Cerebellar cortex (tissue), 1 donor: ENCODE measurements at regions not wholly inside any gene's neighbourhood (a gene's known extent, or its start where the extent isn't known, plus 50 kb on each side); places are given as distances from the start of the nearest gene placed in this dataset.

Source experiments
- DNase-seq: peaks from one replicate; pipeline ENCODE4 v3.0.0-alpha.2; 2015; ENCODE audit warnings: low spot score

DNA sequence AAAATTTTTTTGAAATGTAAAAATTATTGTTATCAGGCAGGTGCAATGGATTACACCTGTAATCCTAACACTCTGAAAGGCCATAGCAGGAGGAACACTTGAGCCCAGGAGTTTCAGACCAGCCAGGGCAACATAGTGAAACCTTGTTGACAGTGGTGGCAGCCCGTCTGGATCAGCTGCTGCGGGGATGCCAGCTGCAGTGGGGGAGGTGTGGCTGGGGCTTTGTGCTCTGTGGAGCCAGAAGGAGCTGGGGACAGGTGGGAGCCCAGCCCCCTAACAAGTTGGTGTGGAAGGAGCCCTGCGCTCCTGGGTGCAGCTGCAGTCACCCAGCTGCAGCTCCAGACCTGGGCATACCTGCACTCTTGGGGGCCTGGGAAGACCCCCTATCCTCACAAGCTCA, 182.4 kb upstream of the MC4R start:
- no peak for DNase-seq

DNA sequence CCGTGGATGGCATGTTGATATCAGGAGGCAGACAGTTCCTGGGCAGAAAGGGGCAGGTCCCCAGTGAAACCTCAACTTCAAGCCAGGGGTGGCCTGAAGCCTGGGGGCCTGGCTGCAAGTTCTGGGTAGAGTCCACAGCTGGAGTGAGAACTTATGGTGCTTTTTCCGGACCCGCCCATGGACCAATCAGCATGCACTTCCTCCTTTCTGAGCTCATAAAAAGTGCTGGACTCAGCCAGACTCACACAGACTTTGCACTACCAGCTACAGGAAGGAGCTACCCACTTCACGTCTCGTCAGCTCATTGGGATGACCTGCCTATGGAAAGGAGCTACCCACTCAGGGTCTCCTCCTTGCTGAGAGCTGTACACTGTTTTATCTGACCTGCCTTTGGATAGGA, 183.1 kb upstream of the MC4R start:
- no peak for DNase-seq

DNA sequence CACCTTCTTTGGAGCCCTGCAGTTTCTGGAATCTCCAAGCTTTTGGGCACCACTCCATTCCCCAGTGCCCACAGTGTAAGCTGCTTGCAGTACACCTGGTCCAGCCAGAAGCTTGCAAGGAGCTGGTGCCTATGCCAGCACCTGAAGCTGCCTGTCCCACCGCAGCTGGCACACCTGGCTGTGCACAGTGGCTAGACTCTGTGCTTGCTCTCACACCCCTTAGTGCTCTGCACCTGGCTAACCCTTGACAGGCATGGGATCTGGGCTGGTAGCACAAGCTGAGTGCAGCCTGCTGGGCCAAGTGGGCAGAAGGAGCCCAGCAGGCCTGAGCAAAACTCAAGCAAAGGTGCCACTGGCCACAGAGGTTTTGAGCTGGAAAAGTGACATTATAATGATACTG, 183.8 kb upstream of the MC4R start:
- DNase-seq = no peak

DNA sequence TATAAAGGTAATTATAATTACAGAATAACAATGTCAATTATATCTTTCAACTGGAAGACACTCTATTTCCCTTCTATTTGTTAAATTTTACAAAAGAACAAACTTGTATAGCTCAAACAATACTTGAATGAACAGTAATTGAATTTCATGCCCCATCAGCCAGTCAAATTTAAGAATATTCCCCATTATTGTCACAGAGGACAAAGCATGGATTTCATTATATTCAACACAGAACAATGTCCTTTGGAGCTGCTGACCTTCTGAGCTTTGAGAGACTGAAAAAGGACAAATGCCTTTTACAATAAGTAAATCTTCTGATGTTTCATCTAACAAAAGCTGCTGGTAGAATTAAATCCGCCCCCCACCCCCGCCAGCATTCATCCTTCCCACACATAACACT, 187.5 kb upstream of the MC4R start:
- no peak for DNase-seq

DNA sequence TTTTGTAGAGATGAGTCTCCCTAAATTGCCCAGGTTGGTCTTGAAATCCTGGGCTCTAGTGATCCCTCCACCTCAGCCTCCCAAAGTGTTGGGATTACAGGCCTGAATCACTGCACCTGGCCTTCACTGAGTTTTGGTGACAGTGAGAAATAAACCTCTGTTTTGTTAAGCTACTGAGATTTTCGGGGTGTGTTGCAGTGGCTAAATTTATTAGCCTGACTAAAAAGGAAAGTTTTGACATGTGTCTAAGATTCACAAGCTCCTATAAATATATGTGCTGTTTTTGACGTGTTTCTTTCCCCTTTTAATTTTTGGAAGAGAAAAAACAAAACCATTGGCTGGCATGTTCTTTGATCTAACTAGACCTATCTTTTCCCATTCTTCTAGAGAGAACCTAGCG, 190.5 kb upstream of the MC4R start:
- DNase-seq = no peak

DNA sequence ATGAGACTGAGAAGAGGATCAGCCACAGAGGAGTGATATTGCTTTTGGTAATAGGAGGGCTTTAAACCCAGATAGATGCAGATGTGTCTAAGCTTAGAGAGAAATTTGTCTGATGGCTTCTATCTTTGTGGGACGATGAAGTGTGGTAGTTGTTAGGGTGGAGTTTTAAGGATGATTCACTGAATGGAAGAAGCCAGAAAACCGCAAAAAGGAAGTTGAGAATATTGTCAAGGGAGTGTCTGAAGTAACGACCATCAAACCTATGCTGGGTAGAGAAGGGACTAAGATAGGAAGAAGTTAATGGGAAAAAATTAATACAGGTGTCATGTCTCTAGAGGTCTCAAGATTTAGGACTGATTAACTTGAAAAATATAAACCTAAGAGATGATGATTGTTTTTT, 195.6 kb upstream of the MC4R start:
- no peak for DNase-seq

DNA sequence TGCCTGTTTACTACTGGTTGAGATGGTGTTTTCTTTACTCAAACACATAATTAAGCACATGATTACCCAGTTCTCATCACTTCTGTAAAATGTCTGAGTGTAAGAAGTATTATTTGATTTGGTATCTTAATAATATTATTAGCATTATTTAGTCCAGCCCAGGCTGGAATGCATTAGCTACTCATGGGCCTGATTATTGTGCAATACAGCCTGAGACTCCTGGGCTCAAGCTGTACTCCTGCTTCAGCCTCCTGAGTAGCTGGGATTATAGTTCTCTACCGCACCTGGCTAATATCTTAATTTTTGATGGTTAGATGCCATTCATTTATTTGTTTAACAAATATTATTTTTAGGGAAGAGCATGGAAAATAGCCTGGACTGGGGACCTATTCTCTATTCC, 197.6 kb upstream of the MC4R start:
- DNase-seq = no peak

DNA sequence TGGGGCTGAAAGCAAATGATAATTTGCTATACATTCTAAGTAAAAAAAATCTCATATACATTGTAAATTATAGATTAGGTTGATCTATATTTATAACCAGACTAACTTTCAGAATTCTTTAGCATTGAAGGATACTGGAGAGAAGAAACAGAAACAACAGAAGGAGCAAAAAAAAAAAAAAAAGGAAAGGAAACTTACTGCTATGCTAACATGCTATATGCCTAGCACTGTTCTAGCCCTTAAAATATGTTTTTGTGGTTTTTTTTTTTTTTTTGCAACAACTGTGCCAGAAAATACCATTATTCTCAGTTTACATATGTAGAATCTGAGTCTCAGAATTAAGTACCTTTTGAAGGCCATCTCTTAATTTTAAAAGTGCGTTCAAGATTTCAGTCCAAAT, 204.9 kb upstream of the MC4R start:
- DNase-seq = no peak

DNA sequence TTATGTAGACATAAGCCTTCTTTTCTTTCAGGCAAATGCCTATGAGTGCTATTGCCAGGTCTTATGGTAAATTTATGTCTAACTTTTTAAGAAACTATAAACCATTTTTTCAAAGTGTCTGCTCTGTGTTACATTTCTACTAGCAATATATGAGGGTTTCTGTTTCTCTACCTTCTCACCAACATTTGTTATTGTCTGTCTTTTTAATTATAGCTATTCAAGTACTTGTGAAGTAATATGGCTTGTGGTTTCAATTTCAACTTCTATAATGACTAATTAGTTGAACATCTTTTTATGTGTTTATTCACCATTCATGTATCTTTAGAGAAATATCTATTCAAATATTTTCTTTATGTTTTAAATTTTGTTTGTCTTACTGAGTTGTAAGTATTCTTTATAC, 213.1 kb upstream of the MC4R start:
- DNase-seq = no peak

DNA sequence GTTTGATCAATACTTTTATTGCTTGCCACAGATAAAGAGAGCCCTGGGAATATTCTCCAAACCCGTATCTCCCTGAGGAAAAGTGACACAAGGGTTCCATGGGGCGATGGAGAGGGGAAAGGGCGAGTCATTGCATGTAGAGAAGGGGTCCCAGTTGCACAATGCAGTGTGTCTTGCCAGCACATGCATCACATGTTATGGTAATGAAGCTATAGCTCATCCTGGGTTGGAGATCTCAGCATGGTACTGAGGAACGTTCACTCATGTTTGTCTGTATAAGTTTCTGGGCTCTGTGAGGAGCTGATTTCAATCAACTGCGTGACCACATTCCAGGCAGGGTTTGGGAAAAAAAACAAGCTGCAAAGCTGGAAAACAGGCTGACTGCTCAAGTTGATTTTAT, 220.7 kb upstream of the MC4R start:
- no peak for DNase-seq

DNA sequence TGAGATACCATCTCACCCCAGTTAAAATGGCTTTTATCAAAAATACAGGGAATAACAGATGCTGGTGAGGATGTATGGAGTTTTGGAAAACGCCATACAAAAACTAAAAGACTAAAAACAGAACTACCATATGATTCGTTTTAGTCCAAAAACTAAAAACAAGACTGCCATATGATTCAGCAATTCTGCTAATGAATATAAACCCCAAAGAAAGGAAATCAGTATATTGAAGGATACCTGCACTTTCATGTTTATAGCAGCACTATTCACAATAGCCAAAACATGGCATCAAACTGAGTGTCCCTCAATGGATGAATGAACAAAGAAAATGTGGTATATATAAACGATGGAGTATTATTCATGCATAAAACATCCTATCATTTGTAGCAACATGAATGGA, 224.4 kb upstream of the MC4R start:
- DNase-seq = no peak

DNA sequence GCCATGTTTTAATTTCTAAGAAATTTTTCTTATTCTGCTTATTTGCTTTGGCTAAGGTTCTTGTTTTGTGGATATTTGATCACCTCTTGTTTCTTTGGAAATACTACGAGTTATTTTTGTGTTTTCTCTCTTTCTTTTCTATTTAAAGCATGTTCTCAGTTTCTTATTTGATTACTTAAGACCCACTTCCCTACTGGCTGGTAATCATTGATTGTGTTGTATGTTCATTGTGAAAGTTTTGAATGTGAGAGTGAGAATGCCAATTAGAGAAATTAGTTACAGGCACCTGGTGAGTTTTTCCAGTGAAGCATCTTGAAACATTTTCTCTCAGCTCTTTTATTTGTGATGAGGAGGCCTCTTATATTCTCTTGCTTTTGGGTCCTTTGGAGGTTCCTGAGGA, 226.7 kb upstream of the MC4R start:
- DNase-seq = no peak

DNA sequence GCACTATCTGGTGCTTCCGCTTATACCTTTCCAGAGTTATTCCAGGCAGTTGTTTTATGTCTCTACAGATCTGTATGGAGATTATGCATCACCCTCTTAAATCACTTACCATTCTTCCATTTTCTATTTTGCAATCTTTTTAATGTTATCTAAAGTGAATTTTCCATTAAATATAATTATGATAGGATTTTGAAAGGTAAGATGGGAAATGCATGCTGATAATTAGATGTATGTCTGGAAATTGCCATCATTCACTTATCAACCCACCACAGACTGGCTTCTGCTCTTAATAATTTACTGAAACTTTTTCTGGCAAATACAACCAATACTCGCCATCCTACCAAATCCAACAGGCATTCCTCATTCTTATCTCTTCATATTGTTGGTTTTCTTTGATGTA, 227.4 kb upstream of the MC4R start:
- DNase-seq = no peak

DNA sequence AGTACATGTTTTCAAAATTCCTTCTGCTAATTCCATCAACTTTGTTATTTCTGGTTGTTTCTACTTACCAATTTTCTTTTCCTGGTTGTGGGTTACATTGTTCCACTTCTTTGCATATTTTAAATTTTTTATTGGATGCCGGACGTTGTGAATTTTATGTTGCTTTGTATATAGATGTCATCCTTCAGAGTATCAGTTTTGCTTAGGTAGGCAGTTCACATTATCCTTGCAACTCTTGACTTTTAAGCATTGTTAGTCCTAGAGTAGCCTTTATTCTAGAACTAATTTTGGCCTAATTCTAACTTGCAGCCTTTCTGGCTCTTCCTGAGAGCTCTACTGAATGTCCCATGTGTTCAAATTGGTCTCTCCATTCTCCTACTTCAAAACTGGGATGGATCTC, 228.7 kb upstream of the MC4R start:
- DNase-seq = no peak

DNA sequence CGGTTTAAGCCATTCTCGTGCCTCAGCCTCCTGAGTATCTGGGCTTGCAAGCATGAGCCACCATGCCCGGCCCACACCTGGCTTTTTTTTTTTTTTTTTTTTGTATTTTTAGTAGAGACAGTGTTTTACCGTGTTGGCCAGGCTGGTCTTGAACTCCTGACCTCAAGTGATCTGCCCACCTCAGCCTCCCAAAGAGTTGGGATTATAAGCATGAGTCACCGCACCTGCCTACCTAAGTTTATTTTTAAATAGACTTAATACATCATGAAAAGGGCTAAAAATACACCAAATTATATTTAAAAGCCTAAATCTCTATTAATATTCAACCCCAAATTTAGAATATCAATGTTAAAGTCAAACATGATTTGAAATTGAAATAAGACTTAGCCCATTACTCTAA, 250.8 kb upstream of the MC4R start:
- DNase-seq = no peak

DNA sequence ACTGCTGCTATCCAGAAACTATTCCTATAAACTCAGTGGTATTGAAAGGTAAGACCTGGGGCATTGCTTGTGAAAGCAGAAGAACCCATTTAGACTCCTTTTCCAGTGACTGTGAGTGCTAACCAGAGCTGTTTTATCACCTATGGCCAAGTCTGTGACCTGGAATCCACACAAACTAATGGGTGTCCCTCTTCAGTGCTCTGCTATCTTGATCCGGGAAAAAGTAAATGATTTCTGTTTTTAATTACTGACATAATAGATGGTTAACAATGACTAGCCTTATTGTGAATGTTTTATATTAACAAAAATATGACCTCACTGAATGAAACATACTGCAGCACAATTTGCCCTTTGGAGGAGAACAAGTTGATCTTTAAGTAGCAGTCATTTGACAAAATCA, 251.6 kb upstream of the MC4R start:
- no peak for DNase-seq

DNA sequence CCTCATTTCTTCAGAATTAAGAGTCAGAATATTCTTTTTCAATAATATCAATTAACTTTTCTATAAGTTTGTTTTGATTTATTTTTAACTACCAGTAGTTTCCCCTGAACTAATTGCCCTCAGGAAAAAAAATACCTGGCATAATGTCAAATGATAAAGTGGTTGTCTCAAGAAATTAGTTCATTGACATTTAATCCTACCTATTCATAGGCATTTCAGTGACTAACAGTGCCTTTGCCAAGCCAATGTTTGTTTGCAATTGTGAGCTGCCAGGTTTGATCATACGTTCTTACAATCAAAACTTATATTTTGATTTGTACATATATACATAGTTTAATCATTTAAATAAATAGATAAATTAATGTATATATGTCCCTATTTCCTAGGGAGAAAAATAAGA, 267.3 kb upstream of the MC4R start:
- DNase-seq = no peak

DNA sequence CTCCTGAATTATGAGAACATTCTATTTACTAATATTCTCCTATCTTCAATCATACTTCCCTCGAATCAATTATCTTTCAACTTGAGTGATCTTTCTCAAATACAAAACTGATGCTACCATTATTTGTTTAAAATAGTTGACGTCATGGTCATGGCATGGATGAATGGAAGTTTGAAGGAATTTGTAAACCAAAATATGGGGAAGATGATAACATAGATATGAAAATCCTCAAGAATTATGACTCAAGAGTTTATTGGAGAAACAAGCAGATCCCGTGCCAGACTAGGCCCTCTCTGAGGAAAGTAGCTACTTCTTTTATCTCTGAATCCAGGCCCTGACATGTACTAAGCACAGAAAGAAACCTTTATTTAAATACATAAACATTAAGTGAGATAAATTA, 270.4 kb upstream of the MC4R start:
- no peak for DNase-seq

DNA sequence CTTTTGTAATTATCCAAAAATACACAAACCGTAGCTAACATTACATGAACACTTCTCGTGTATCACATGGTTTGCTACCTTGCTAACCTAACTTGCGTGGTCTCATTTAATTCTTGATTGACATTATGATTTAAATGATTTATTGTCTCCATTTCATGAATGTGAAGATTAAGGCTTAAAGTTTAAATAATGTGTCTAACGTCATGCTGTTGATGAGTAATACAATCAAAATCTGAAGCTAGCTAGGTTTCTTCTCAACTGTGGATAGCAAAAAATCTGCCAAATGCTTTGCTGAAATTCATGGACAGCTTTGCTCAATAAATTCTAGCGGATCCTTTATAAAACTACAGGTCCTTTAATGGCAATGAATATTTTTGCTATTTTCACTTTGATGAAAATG, 274.1 kb upstream of the MC4R start:
- DNase-seq = no peak

DNA sequence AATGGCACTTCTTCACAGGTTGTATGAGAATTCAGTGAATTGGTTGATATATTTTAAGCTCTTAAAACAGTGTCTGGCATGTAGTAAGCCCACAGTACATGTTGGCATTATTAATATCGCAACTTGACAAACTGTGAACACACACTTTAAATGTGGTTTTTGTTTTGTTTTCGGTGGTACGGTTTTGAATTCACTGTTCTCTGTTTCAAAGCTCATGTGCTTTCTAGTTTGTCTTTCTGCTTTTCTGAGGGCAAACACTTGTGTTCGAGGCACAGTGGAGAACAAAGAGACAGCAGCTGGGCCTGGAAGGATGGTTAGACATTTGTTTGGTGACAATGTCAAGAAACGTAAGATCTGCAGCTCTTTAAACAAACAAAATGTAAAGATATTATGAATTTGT, 276.5 kb upstream of the MC4R start:
- no peak for DNase-seq

DNA sequence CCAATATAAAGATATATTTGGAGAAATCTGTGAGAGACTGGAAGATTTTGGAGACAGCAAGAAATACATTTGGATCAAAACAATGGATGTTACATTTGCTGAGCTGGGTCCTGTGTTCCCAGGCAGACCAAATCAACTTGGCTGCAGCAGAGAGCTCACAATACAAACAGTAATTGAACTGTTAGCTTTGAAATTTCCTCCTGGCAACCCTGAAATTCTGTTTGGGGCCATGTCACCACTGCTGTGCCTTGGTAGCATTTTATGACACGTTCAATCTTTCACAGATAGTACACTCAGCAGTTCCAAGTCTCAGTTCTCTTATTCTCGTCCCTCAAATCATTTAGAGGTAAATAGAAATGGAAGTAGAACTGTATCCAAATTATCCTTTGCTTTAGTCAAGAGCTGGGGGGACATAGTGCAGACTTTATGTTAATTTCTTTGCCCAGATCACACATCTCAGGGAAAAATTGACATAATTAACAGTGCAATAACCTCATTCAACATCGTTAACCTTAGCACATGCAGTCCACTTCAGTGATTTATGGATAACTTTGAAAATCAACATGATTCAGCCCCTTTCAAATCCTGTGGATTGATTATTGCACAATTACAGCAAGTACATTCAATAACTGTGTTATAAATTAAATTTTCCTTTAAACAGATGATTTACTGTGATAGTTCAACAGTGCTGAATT, 277.4 kb upstream of the MC4R start:
- DNase-seq = no peak

DNA sequence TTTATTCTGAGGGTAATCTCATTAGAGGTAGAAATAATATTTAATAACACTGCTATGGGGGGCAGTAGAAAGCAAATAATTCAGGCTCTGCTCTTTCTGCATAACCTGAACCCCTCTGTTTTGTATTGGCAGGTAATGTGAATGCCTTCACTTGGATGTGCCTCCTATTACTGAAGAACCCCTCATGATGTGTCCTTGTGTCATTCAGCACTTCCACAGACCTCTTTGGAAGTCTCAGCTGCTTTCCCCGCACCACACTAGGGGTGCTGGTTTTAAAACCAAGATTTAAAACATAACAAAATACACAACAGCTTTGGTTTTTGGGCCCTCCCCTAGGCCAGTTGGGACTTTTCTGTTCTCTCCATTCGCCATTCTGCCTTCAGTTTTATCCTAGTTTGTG, 281.7 kb upstream of the MC4R start:
- no peak for DNase-seq

DNA sequence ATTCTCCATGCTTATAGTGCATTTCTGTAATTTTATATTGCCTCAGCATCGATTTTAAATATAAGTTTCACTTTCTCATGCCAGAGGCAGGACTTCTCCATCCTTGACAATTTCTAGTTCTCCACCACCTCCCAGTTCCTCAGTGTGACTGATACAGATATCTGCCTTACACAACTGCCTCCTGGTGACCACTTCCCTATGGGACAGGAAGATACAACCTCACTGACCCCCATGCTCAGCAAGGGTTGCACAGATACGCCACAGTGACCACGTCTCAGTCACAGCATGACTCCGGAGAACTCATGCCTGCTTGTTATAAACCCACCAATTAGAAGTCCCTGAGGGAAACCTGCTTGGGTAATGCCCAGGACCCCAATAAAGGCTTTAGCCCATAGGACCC, 284.0 kb upstream of the MC4R start:
- DNase-seq = no peak

DNA sequence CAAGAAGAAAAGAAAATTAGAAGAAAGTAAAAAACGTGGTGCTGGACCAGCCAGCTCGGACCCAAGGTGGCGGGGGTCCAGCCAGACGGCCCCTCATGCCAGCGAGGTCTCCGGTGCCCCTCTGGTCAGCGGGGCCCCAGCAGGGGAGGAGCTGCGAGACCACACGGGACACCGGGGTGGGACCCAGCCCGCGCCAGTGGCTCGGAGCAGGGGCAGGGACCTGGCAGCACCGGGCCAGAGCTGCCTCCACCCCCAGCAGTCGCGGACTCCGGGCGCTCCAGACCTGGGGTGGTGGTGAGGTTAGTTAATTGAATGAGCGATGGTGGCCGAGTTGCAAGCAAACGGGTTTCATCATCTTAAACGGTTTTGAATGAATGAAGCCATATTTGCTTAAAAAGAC, 289.9 kb upstream of the MC4R start:
- no peak for DNase-seq
